WTC11 (cell line): ENCODE measurements at regions not wholly inside any gene's neighbourhood (a gene's known extent, or its start where the extent isn't known, plus 50 kb on each side); places are given as distances from the start of the nearest gene placed in this dataset.

Experiments
- ATAC-seq: fragments of 200-7000 bp; cut with Tn5 transposase; 2 replicates; pipeline ENCODE4 v1.10.0; 2021; ENCODE audit warnings: mild to moderate bottlenecking, moderate library complexity
- CTCF ChIA-PET: fragments of 300-600 bp; sonication (Branson Sonifier 250); formaldehyde crosslinking; loops from one replicate; lab custom pipeline; 2021; ENCODE audit warnings: antibody characterized with exemption; lab: Charles Lee
- POLR2A ChIA-PET: fragments of 350-600 bp; sonication (Branson Sonifier 250); formaldehyde crosslinking; loops from one replicate; lab custom pipeline; 2021; ENCODE audit warnings: antibody characterized with exemption; lab: Charles Lee
- DNase-seq: peaks from one replicate; pipeline ENCODE4 v3.0.0; 2021; ENCODE audit warnings: low spot score
- H3K27ac Mint-ChIP-seq: 2 replicates; pipeline ENCODE4 v1.8.0; 2021; ENCODE audit warnings: mixed read lengths
- H3K27me3 Mint-ChIP-seq: 2 replicates; pipeline ENCODE4 v1.8.0; 2021; ENCODE audit warnings: low read depth, mild to moderate bottlenecking, moderate library complexity, mixed read lengths
- H3K36me3 Mint-ChIP-seq: 2 replicates; pipeline ENCODE4 v1.8.0; 2021; ENCODE audit warnings: mixed read lengths
- H3K4me1 Mint-ChIP-seq: 2 replicates; pipeline ENCODE4 v1.8.0; 2022; ENCODE audit warnings: mixed read lengths
- H3K4me3 Mint-ChIP-seq: 2 replicates; pipeline ENCODE4 v1.8.0; 2021; ENCODE audit warnings: mild to moderate bottlenecking, moderate library complexity, mixed read lengths
- H3K9me3 Mint-ChIP-seq: 2 replicates; pipeline ENCODE4 v1.8.0; 2021; ENCODE audit warnings: mixed read lengths
- ATF1 ChIP-seq: sonication (generic); formaldehyde crosslinking; IDR thresholded peaks from 2 replicates; pipeline ENCODE4 v1.8.1; 2023; ENCODE audit warnings: mild to moderate bottlenecking, moderate library complexity, missing genetic modification reagents
- ELF4 ChIP-seq: sonication (generic); formaldehyde crosslinking; IDR thresholded peaks from 2 replicates; pipeline ENCODE4 v1.8.1; 2022; ENCODE audit warnings: low read depth, mild to moderate bottlenecking, moderate library complexity, missing genetic modification reagents
- ESRRA ChIP-seq: sonication (generic); formaldehyde crosslinking; IDR thresholded peaks from 2 replicates; pipeline ENCODE4 v1.8.1; 2022; ENCODE audit warnings: mild to moderate bottlenecking, missing genetic modification reagents, borderline replicate concordance
- FOXJ3 ChIP-seq: sonication (generic); formaldehyde crosslinking; IDR thresholded peaks from 2 replicates; pipeline ENCODE4 v1.9.0; 2021; ENCODE audit warnings: missing genetic modification reagents, mild to moderate bottlenecking, borderline replicate concordance
- FOXP1 ChIP-seq: sonication (generic); formaldehyde crosslinking; IDR thresholded peaks from 2 replicates; pipeline ENCODE4 v1.8.0; 2022; ENCODE audit warnings: missing genetic modification reagents, mild to moderate bottlenecking, moderate library complexity, borderline replicate concordance
- FOXP4 ChIP-seq: sonication (generic); formaldehyde crosslinking; IDR thresholded peaks from 2 replicates; pipeline ENCODE4 v1.8.0; 2022; ENCODE audit warnings: mild to moderate bottlenecking, missing genetic modification reagents
- GRHL2 ChIP-seq: fragments of 250-450 bp; sonication (Bioruptor Pico); IDR thresholded peaks from 2 replicates; pipeline ENCODE4 v1.8.0; 2022; ENCODE audit warnings: mild to moderate bottlenecking, moderate library complexity; ENCODE audit not compliant: insufficient replicate concordance, severe bottlenecking
- IRF1 ChIP-seq: sonication (generic); formaldehyde crosslinking; IDR thresholded peaks from 2 replicates; pipeline ENCODE4 v1.8.0; 2023; ENCODE audit warnings: missing genetic modification reagents
- MYBL2 ChIP-seq: sonication (generic); formaldehyde crosslinking; IDR thresholded peaks from 2 replicates; pipeline ENCODE4 v1.8.1; 2023; ENCODE audit warnings: mild to moderate bottlenecking, moderate library complexity, missing genetic modification reagents
- NFE2L1 ChIP-seq: sonication (generic); formaldehyde crosslinking; IDR thresholded peaks from 2 replicates; pipeline ENCODE4 v1.8.1; 2023; ENCODE audit warnings: missing genetic modification reagents
- NFYB ChIP-seq: sonication (generic); formaldehyde crosslinking; conservative IDR thresholded peaks from 2 replicates; pipeline ENCODE4 v1.8.0; 2022; ENCODE audit warnings: low read depth, missing genetic modification reagents
- SMAD3 ChIP-seq: sonication (generic); formaldehyde crosslinking; IDR thresholded peaks from 2 replicates; pipeline ENCODE4 v1.8.0; 2022; ENCODE audit warnings: missing genetic modification reagents, mild to moderate bottlenecking, borderline replicate concordance
- SP1 ChIP-seq: sonication (generic); formaldehyde crosslinking; conservative IDR thresholded peaks from 2 replicates; pipeline ENCODE4 v1.8.1; 2022; ENCODE audit warnings: missing genetic modification reagents
- STAT6 ChIP-seq: sonication (generic); formaldehyde crosslinking; conservative IDR thresholded peaks from 2 replicates; pipeline ENCODE4 v1.8.1; 2023; ENCODE audit warnings: mild to moderate bottlenecking, low read depth, missing genetic modification reagents, moderate library complexity
- TP53 ChIP-seq: sonication (generic); formaldehyde crosslinking; IDR thresholded peaks from 2 replicates; pipeline ENCODE4 v1.8.1; 2023; ENCODE audit warnings: mild to moderate bottlenecking, missing genetic modification reagents
- ZBTB21 ChIP-seq: sonication (generic); formaldehyde crosslinking; IDR thresholded peaks from 2 replicates; pipeline ENCODE4 v1.8.1; 2023; ENCODE audit warnings: mild to moderate bottlenecking, missing genetic modification reagents, borderline replicate concordance
- ZMAT4 ChIP-seq: fragments of 250-450 bp; sonication (Bioruptor Pico); IDR thresholded peaks from 2 replicates; pipeline ENCODE4 v1.9.0; 2021; ENCODE audit warnings: mild to moderate bottlenecking
- ZNF219 ChIP-seq: sonication (generic); formaldehyde crosslinking; IDR thresholded peaks from 2 replicates; pipeline ENCODE4 v1.8.0; 2023; ENCODE audit warnings: missing genetic modification reagents, mild to moderate bottlenecking, borderline replicate concordance
- ZNF232 ChIP-seq: sonication (generic); formaldehyde crosslinking; IDR thresholded peaks from 2 replicates; pipeline ENCODE4 v1.8.0; 2022; ENCODE audit warnings: mild to moderate bottlenecking, missing genetic modification reagents
- ZNF263 ChIP-seq: sonication (generic); formaldehyde crosslinking; IDR thresholded peaks from 2 replicates; pipeline ENCODE4 v1.8.1; 2022; ENCODE audit warnings: low read depth, mild to moderate bottlenecking, moderate library complexity, missing genetic modification reagents
- ZNF317 ChIP-seq: sonication (generic); formaldehyde crosslinking; IDR thresholded peaks from 2 replicates; pipeline ENCODE4 v1.8.1; 2023; ENCODE audit warnings: low read depth, mild to moderate bottlenecking, moderate library complexity, missing genetic modification reagents, borderline replicate concordance
- ZNF423 ChIP-seq: fragments of 250-450 bp; sonication (Bioruptor Pico); IDR thresholded peaks from 2 replicates; pipeline ENCODE4 v2.1.2; 2022; ENCODE audit warnings: mild to moderate bottlenecking, moderate library complexity
- TF ChIP-seq, protein P1 (sequence below): fragments of 250-450 bp; sonication (Bioruptor Pico); IDR thresholded peaks from 2 replicates; pipeline ENCODE4 v1.9.0; 2021; ENCODE audit warnings: moderate library complexity, mild to moderate bottlenecking, inconsistent platforms, borderline replicate concordance
- TF ChIP-seq, protein P2 (sequence below): sonication (generic); formaldehyde crosslinking; IDR thresholded peaks from 2 replicates; pipeline ENCODE4 v1.8.0; 2022; ENCODE audit warnings: mild to moderate bottlenecking, missing genetic modification reagents
- TF ChIP-seq, protein P3 (sequence below): sonication (generic); formaldehyde crosslinking; IDR thresholded peaks from 2 replicates; pipeline ENCODE4 v1.8.1; 2022; ENCODE audit warnings: low read depth, missing genetic modification reagents, borderline replicate concordance

GRCh38 chr5:129171194-129171944 is 76.8 kb downstream of the ISOC1 start:
- no peak overlapping the region for H3K4me3 Mint-ChIP-seq
- H3K36me3 Mint-ChIP-seq: no peaks in the 10 kb centered on the region
- TF ChIP-seq ZNF219: no peak
- no peak for TF ChIP-seq ZNF423 (CRISPR knock-in tag)
- TF ChIP-seq STAT6 (CRISPR knock-in tag): no peak
- TF ChIP-seq, protein P1, sequence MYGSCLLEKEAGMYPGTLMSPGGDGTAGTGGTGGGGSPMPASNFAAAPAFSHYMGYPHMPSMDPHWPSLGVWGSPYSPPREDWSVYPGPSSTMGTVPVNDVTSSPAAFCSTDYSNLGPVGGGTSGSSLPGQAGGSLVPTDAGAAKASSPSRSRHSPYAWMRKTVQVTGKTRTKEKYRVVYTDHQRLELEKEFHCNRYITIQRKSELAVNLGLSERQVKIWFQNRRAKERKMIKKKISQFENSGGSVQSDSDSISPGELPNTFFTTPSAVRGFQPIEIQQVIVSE (CRISPR knock-in tag): no peak
- TF ChIP-seq FOXJ3: no peak
- TF ChIP-seq TP53: no peak
- no peak for TF ChIP-seq ZNF263
- TF ChIP-seq FOXP4 (CRISPR knock-in tag): no peak
- TF ChIP-seq ZNF317 (CRISPR knock-in tag): no peak
- no peak for TF ChIP-seq FOXP1 (CRISPR knock-in tag)
- TF ChIP-seq ZNF232 (CRISPR knock-in tag): no peak
- TF ChIP-seq, protein P2, sequence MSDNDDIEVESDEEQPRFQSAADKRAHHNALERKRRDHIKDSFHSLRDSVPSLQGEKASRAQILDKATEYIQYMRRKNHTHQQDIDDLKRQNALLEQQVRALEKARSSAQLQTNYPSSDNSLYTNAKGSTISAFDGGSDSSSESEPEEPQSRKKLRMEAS (CRISPR knock-in tag): no peak
- no peak for TF ChIP-seq IRF1 (CRISPR knock-in tag)
- TF ChIP-seq ESRRA: no peak
- no peak for TF ChIP-seq ZMAT4
- no peak for TF ChIP-seq ELF4 (CRISPR knock-in tag)
- no peak for TF ChIP-seq NFE2L1
- TF ChIP-seq ZBTB21: no peak
- TF ChIP-seq ATF1 (CRISPR knock-in tag): no peak
- TF ChIP-seq, all 79 proteins: peak for 0
- peaks cover 21% of the 10 kb centered on the region for H3K4me1 Mint-ChIP-seq
- H3K27me3 Mint-ChIP-seq: no peaks in the 10 kb centered on the region
- H3K9me3 Mint-ChIP-seq: no peaks in the 10 kb centered on the region
- DNase-seq: no peak
- ATAC-seq: peak; percentile 96
- no peak overlapping the region for H3K27ac Mint-ChIP-seq
- CTCF ChIA-PET: interaction anchor here (0.6 kb wide), 1 partner anchor 286 kb away, joined by 3 read pairs; no protein-coding TSS in a partner anchor
- POLR2A ChIA-PET: no interaction called here

- Mint-ChIP-seq H3K27ac (no peak overlapping the region), H3K36me3 (no peaks in the 10 kb centered on the region), H3K4me3 (no peak overlapping the region), H3K4me1 (peaks cover 19% of the 10 kb centered on the region), H3K9me3 (peaks cover 5% of the 10 kb centered on the region), H3K27me3 (no peaks in the 10 kb centered on the region)
- POLR2A ChIA-PET: no interaction called here
- CTCF ChIA-PET: no interaction called here
- ATAC-seq: no peak
- DNase-seq: no peak
- TF ChIP-seq, protein P2 (CRISPR knock-in tag): no peak
- TF ChIP-seq MYBL2 (CRISPR knock-in tag) (no peak), SP1 (CRISPR knock-in tag) (no peak), TP53 (no peak), SMAD3 (no peak), NFYB (CRISPR knock-in tag) (no peak), GRHL2 (no peak), ZMAT4 (no peak)
- TF ChIP-seq, protein P3, sequence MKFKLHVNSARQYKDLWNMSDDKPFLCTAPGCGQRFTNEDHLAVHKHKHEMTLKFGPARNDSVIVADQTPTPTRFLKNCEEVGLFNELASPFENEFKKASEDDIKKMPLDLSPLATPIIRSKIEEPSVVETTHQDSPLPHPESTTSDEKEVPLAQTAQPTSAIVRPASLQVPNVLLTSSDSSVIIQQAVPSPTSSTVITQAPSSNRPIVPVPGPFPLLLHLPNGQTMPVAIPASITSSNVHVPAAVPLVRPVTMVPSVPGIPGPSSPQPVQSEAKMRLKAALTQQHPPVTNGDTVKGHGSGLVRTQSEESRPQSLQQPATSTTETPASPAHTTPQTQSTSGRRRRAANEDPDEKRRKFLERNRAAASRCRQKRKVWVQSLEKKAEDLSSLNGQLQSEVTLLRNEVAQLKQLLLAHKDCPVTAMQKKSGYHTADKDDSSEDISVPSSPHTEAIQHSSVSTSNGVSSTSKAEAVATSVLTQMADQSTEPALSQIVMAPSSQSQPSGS (CRISPR knock-in tag): no peak
Observed at GRCh38 chr5:129172580-129172979, 78.0 kb downstream of the ISOC1 start.
